Activated CD4-positive, alpha-beta T cell treated with anti-CD3 and anti-CD28 coated beads, Interleukin-2, amount 50 U/mL, for 4 hours (primary cell): ENCODE measurements at regions not wholly inside any gene's neighbourhood (a gene's known extent, or its start where the extent isn't known, plus 50 kb on each side); places are given as distances from the start of the nearest gene placed in this dataset.
"Not testable (repeated sequence)": the region's sequence is repeated elsewhere in the genome, so short reads cannot be mapped to it uniquely, and the experiment has no call there.

ENCODE experiments used
- DNase-seq, 2 experiments: peaks; one replicate each; pipeline ENCODE4 v3.0.0-alpha.2; 2020

GRCh38 chr2:13481201-13481600, 764.5 kb downstream of the TRIB2 start:
- DNase-seq, result no peak

GRCh38 chr2:13485256-13485655, 768.5 kb downstream of the TRIB2 start:
- no peak for DNase-seq

GRCh38 chr2:13488965-13489364, 772.2 kb downstream of the TRIB2 start:
- no peak for DNase-seq

GRCh38 chr2:13492262-13492661, 775.5 kb downstream of the TRIB2 start:
- no peak for DNase-seq

GRCh38 chr2:13495051-13495450, 778.3 kb downstream of the TRIB2 start:
- no peak for DNase-seq

- no peak for DNase-seq
These were observed 788.1 kb downstream of the TRIB2 start for GRCh38 chr2:13504808-13505207.

- DNase-seq, result no peak
These were observed 791.9 kb downstream of the TRIB2 start for GRCh38 chr2:13508671-13509070.

- no peak for DNase-seq
These were observed 798.5 kb downstream of the TRIB2 start for GRCh38 chr2:13515254-13515653.

GRCh38 chr2:13522096-13522495, 805.4 kb downstream of the TRIB2 start:
- DNase-seq, result no peak

- DNase-seq, result no peak
These were observed 806.4 kb downstream of the TRIB2 start for GRCh38 chr2:13522917-13523821.

GRCh38 chr2:13524492-13524891, 807.8 kb downstream of the TRIB2 start:
- DNase-seq, result no peak

GRCh38 chr2:13531735-13532410, 815.1 kb downstream of the TRIB2 start:
- DNase-seq, result not testable (repeated sequence)

- not testable (repeated sequence) for DNase-seq
These were observed 816.2 kb downstream of the TRIB2 start for GRCh38 chr2:13532781-13533523.

- DNase-seq, result no peak
These were observed 816.8 kb downstream of the TRIB2 start for GRCh38 chr2:13533524-13533922.

GRCh38 chr2:13536941-13537340, 820.2 kb downstream of the TRIB2 start:
- no peak for DNase-seq

- no peak for DNase-seq
These were observed 821.1 kb downstream of the TRIB2 start for GRCh38 chr2:13537771-13538349.

- DNase-seq, result no peak
These were observed 822.6 kb downstream of the TRIB2 start for GRCh38 chr2:13539296-13539695.

GRCh38 chr2:13542061-13542460, 825.3 kb downstream of the TRIB2 start:
- no peak for DNase-seq

GRCh38 chr2:13542642-13543041, 825.9 kb downstream of the TRIB2 start:
- no peak for DNase-seq

- DNase-seq, result no peak
These were observed 826.8 kb downstream of the TRIB2 start for GRCh38 chr2:13543550-13543949.

- no peak for DNase-seq
These were observed 828.6 kb downstream of the TRIB2 start for GRCh38 chr2:13545320-13545719.

- DNase-seq, result no peak
These were observed 829.4 kb downstream of the TRIB2 start for GRCh38 chr2:13546131-13546530.
